Heart left ventricle (tissue), 16 donors: ENCODE measurements at regions not wholly inside any gene's neighbourhood (a gene's known extent, or its start where the extent isn't known, plus 50 kb on each side); places are given as distances from the start of the nearest gene placed in this dataset.

Experiments used
- ATAC-seq, 4 donors: fragments of 200-7000 bp; cut with Tn5 transposase; one replicate each; pipeline ENCODE4 v1.9.1; 2020 to 2022; ENCODE audit warnings: moderate library complexity in 4 of 4, mild to moderate bottlenecking in 3 of 4, moderate number of reproducible peaks in 1 of 4
- DNase-seq, 5 donors: peaks; one replicate each; pipeline ENCODE4 v3.0.0-alpha.2; 2020
- H3K27ac ChIP-seq, 12 donors: fragments of 200-600 bp; sonication (generic) in 4 of 12; one replicate each; pipeline versions ENCODE4 v1.5.0 to v1.8.0; 2016 to 2022; ENCODE audit warnings: mild to moderate bottlenecking in 2 of 12
- H3K27me3 ChIP-seq, 9 donors: fragments of 200-600 bp; sonication (generic) in 2 of 9; one replicate each; pipeline versions ENCODE4 v1.5.1 to v1.8.0; 2016 to 2022; ENCODE audit warnings: mild to moderate bottlenecking in 3 of 9
- H3K36me3 ChIP-seq, 9 donors: fragments of 200-600 bp; sonication (generic) in 2 of 9; one replicate each; pipeline versions ENCODE4 v1.5.0 to v1.8.0; 2018 to 2022; ENCODE audit warnings: mild to moderate bottlenecking in 2 of 9
- H3K4me1 ChIP-seq, 12 donors: fragments of 200-600 bp; sonication (generic) in 4 of 12; one replicate each; pipeline versions ENCODE4 v1.5.0 to v1.8.0; 2016 to 2022; ENCODE audit warnings: mild to moderate bottlenecking in 3 of 12
- H3K4me3 ChIP-seq, 12 donors: fragments of 200-600 bp; sonication (generic) in 4 of 12; one replicate each; pipeline versions ENCODE4 v1.5.0 to v1.8.0; 2017 to 2022; ENCODE audit warnings: mild to moderate bottlenecking in 9 of 12, moderate library complexity in 4 of 12
- H3K9me3 ChIP-seq, 12 donors: fragments of 200-600 bp; sonication (generic) in 4 of 12; one replicate each; pipeline versions ENCODE4 v1.5.0 to v1.8.0; 2016 to 2022; ENCODE audit warnings: mild to moderate bottlenecking in 1 of 12
- POLR2A ChIP-seq, 2 donors: fragments of 450-650 bp; IDR thresholded peaks; one replicate each; pipeline ENCODE4 v1.6.1; 2017; ENCODE audit warnings: antibody characterized with exemption in 2 of 2, mild to moderate bottlenecking in 2 of 2, moderate library complexity in 2 of 2
- WGBS, 4 donors: extraction: QIAGEN DNeasy Blood & Tissue Kit in 2 of 4; methylation state at CpG; one replicate each; pipeline versions ENCODE4 v1.1.5 to v1.1.7; 2013 to 2018; 5-methylcytosine and 5-hydroxymethylcytosine counted together
- intact Hi-C, 10 donors: fragments of 100-400 bp; cut with DNase I; formaldehyde crosslinking; loops; one replicate each; pipeline versions ENCODE4 v1.11.1 to v1.14.2; 2022
- TF ChIP-seq, protein P1 (sequence below), 12 donors: fragments of 200-600 bp; sonication (generic) in 4 of 12; IDR thresholded peaks; one replicate each; pipeline versions ENCODE4 v1.5.0 to v1.8.0; 2018 to 2022; ENCODE audit warnings: antibody characterized with exemption in 12 of 12, mild to moderate bottlenecking in 5 of 12
- donor health status: ischemic (EF 13 %, LVEDD 7.1; RV severe dilation, severe dysfunction).
- donor health status: healthy with polysubstance abuse.
- donor health status: DM: no; HTN: yes; CAD: no.
- donor health status: DM: no; HTN: no; CAD: no.
- donor health status: ischemic (EF 25% LVEDD 6.9; RV normal size, moderate dysfunction).
- donor health status: ischemic (EF 25% LVEDD 5.7; RV mildly dilated, moderate dysfunction).
- donor health status: healthy.
- donor health status: DM: yes; HTN: yes; CAD: no.
- donor health status: ischemic (EF 35%, LVEDD 5.7; RV mildly dilated, moderate dysfunction).
- donor health status: nonischemic (EF 11% LVEDD 7.7; RV severe dilation, severe dysfunction).
- donor health status: DM: yes; HTN: yes; CAD: no.
- donor health status: PGD.
- donor health status: ischemic (EF 29% LVEDD 5.4; RV normal size, mild dysfunction).
- donor health status: nonischemic (EF 23%, LVEDD 6.1; RV moderate dilation, normal function).

GRCh38 chr12:94033101-94033500, 115.3 kb upstream of the PLXNC1 start:
- H3K9me3 ChIP-seq: peaks cover 0 to 7% (median 0%) of the 10 kb centered on the region in 12 donors
- intact Hi-C loops: no loop called here
- ATAC-seq: no peak
- no peak for TF ChIP-seq POLR2A (IDR thresholded peaks at IDR 0.05)
- TF ChIP-seq, protein P1, sequence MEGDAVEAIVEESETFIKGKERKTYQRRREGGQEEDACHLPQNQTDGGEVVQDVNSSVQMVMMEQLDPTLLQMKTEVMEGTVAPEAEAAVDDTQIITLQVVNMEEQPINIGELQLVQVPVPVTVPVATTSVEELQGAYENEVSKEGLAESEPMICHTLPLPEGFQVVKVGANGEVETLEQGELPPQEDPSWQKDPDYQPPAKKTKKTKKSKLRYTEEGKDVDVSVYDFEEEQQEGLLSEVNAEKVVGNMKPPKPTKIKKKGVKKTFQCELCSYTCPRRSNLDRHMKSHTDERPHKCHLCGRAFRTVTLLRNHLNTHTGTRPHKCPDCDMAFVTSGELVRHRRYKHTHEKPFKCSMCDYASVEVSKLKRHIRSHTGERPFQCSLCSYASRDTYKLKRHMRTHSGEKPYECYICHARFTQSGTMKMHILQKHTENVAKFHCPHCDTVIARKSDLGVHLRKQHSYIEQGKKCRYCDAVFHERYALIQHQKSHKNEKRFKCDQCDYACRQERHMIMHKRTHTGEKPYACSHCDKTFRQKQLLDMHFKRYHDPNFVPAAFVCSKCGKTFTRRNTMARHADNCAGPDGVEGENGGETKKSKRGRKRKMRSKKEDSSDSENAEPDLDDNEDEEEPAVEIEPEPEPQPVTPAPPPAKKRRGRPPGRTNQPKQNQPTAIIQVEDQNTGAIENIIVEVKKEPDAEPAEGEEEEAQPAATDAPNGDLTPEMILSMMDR (IDR thresholded peaks at IDR 0.05): no peak
- peaks cover 0 to 7% (median 0%) of the 10 kb centered on the region in 12 donors for H3K4me1 ChIP-seq
- no peak overlapping the region for H3K27ac ChIP-seq
- no peaks in the 10 kb centered on the region for H3K27me3 ChIP-seq
- H3K36me3 ChIP-seq: no peaks in the 10 kb centered on the region
- DNase-seq: no peak
- WGBS, 4 donors: 59 to 71% (median 65%) methylated on average over 5 of the region's 5 CpGs
- no peak overlapping the region for H3K4me3 ChIP-seq

DNA sequence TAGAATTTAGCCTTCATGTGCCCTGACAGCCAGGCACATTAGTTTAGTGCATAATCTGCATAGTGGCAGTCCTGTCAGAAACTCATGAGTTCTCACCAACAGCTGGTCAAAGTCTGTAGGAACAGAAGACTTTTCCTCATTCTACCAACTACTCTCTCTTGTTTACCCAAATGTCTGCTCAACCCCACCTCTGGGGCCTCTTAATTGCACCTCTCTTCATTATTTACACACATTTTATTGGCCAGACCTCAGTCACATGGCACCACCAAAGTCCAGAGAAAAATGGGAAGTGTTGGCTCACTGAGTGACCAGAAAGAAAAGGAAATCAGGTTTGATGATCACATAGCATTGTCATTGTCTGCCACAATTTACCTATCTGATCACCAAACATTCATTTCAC, 114.6 kb upstream of the PLXNC1 start:
- Histone ChIP-seq H3K27me3 (no peaks in the 10 kb centered on the region), H3K9me3 (peaks cover 0 to 12% (median 0%) of the 10 kb centered on the region in 12 donors), H3K4me1 (peaks cover 0 to 7% (median 0%) of the 10 kb centered on the region in 12 donors), H3K4me3 (no peak overlapping the region), H3K27ac (no peak overlapping the region), H3K36me3 (no peaks in the 10 kb centered on the region)
- ATAC-seq: no peak
- intact Hi-C loops: no loop called here
- no peak for DNase-seq
- TF ChIP-seq, protein P1 (IDR thresholded peaks at IDR 0.05): no peak

- ATAC-seq: peak in 3 of 4 donors; percentile 44 to 58 (median 48)
- Histone ChIP-seq H3K27me3 (no peaks in the 10 kb centered on the region), H3K9me3 (peaks cover 0 to 22% (median 4%) of the 10 kb centered on the region in 12 donors), H3K4me3 (no peak overlapping the region), H3K27ac (peak overlapping the region in 2 of 12 donors; percentile 1 to 22), H3K36me3 (no peaks in the 10 kb centered on the region), H3K4me1 (peaks cover 0 to 18% (median 0%) of the 10 kb centered on the region in 12 donors)
- peak in 2 of 5 donors; percentile 56 to 80 for DNase-seq
- TF ChIP-seq, protein P1 (IDR thresholded peaks at IDR 0.05): no peak
- TF ChIP-seq POLR2A (IDR thresholded peaks at IDR 0.05): no peak
- intact Hi-C loops: no loop called here
- WGBS, 4 donors: 35 to 41% (median 38%) methylated on average over 4 of the region's 4 CpGs
These were observed 110.9 kb upstream of the PLXNC1 start for GRCh38 chr12:94037444-94037843.

- Histone ChIP-seq H3K4me1 (peaks cover 0 to 18% (median 0%) of the 10 kb centered on the region in 12 donors), H3K27ac (no peak overlapping the region), H3K4me3 (no peak overlapping the region), H3K27me3 (no peaks in the 10 kb centered on the region), H3K9me3 (peaks cover 0 to 22% (median 4%) of the 10 kb centered on the region in 12 donors), H3K36me3 (no peaks in the 10 kb centered on the region)
- 92 to 97% (median 95%) methylated on average over 2 of the region's 2 CpGs for WGBS, 4 donors
- ATAC-seq (no peak), DNase-seq (no peak)
- intact Hi-C loops: no loop called here
- TF ChIP-seq, protein P1 (IDR thresholded peaks at IDR 0.05): no peak
- TF ChIP-seq POLR2A (IDR thresholded peaks at IDR 0.05): no peak
These were observed 109.8 kb upstream of the PLXNC1 start for GRCh38 chr12:94038605-94039004.
